ENCODE measurements at regions not wholly inside any gene's neighbourhood (a gene's known extent, or its start where the extent isn't known, plus 50 kb on each side); places are given as distances from the start of the nearest gene placed in this dataset.
"Not testable (repeated sequence)": the region's sequence is repeated elsewhere in the genome, so short reads cannot be mapped to it uniquely, and the experiment has no call there.

DNA sequence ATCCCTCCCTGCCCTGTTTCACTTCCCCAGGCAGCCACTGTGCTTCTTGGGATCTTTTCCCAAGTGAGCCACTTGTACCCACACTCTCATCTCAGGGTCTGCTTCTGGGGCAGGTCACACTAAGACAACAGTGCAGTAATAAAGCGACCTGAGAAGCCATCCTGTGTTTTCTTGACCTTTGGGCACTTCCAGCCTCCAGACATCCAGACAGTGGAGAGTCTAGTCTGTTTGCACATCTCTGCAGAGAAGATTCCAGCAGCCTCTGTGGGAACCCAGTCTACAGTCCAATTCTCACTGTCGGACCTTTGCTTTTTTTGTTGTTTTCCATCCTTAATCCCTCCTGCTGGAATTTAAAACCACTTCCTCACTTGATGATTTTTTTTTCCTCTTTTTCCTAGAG is 50.3 kb upstream of the ATP6AP2 start:
- FAIRE-seq: no peak

- no peak for FAIRE-seq
These were observed 53.2 kb upstream of the ATP6AP2 start for GRCh38 chrX:40527543-40527942.

GRCh38 chrX:40526412-40526811 is 54.4 kb upstream of the ATP6AP2 start:
- FAIRE-seq: no peak

GRCh38 chrX:40525901-40526300 is 54.9 kb upstream of the ATP6AP2 start:
- FAIRE-seq: not testable (repeated sequence)

DNA sequence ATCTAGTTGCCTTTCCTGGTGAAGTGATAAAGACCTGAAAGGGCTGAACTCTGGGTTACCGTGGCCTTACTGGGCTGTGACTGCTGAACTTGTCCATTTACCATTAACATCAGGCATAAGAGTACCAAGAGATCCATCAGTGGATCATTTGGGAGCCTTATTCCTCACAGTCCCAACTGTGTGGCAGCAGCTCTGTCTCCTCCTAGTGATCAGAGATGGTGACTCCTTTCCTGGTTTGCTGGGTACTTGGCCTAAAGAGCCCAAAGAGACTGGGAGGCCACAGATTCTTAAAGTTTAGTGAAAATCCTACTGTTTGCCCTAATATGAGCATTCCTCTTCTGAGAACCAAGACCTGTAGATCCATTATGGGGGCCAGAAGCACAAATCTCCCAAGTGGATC is 56.3 kb upstream of the ATP6AP2 start:
- no peak for FAIRE-seq

GRCh38 chrX:40523852-40524251 is 56.9 kb upstream of the ATP6AP2 start:
- no peak for FAIRE-seq

DNA sequence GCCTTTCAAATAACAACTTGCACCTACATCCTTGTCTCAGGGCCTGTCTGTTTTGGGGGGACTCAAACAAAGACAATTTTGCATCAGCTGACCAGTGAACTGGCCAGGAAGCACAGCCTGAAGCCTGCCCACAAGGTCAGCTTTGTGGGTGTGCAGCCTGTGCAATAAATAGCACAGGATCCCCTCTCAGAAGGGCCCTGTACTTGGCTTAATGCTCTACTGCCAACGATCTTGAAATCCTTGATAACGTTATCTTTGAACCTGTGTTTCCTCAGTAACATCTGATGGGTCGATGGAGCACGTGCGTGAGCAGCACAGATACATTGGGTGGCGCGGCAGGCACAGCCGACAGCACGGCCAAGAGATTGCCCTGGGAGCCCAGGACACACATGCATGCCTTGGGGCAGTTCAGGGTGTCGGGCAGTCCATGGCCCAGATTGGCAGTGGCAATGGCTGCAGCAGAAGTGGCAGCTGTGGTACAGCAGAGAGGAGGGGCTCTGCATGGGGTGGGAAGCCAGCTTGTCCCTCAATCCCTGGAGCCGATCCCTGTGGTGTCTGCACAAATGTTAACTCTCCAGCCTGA is 58.8 kb upstream of the ATP6AP2 start:
- no peak for FAIRE-seq

- no peak for FAIRE-seq
These were observed 66.4 kb upstream of the ATP6AP2 start for GRCh38 chrX:40514376-40514775.

GRCh38 chrX:40513835-40514234 is 66.9 kb upstream of the ATP6AP2 start:
- FAIRE-seq: no peak

DNA sequence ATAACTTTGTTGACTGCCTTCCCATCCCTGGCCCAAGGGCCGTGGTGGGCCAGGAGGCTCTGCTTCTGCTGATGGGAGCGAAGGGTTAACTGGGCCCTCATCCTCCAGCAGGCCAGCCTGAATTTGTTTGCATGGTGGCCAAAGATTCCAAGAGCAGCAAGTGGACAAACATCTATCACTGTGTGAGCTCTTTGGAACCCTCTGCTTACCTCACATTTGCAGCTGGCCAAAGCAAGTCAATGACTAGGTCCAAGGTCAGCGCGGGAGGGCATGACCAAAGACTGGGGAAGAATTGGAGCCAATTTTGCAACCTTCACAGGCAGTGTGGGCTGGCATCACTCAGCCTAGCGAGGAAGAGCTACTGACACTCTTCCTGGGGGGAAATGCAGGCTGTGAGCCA is 67.8 kb upstream of the ATP6AP2 start:
- no peak for FAIRE-seq

- no peak for FAIRE-seq
These were observed 69.5 kb upstream of the ATP6AP2 start for GRCh38 chrX:40511258-40511657.

DNA sequence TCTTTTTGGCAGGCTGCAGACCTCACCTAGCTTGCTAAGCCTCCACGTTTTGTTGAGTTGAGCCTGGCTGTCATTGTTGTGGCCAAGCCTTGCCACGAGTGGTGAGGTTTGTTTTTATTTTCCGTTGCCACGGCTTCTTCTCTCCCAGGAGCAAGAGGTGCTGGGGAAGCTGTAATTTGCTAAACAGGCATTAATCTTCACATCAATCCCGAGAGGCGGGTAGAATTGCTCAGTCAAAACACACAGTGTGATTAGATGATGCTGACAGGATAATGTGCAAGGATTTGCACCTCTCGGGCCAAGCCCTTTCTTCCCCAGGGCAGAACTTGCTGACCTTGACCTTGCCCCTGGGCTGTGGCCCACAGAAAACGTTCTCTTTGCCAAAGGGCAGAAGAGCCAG is 72.2 kb upstream of the ATP6AP2 start:
- FAIRE-seq: no peak

- FAIRE-seq: no peak
These were observed 74.4 kb upstream of the ATP6AP2 start for GRCh38 chrX:40506201-40506985.

- FAIRE-seq: no peak
These were observed 75.8 kb upstream of the ATP6AP2 start for GRCh38 chrX:40504801-40505605.

DNA sequence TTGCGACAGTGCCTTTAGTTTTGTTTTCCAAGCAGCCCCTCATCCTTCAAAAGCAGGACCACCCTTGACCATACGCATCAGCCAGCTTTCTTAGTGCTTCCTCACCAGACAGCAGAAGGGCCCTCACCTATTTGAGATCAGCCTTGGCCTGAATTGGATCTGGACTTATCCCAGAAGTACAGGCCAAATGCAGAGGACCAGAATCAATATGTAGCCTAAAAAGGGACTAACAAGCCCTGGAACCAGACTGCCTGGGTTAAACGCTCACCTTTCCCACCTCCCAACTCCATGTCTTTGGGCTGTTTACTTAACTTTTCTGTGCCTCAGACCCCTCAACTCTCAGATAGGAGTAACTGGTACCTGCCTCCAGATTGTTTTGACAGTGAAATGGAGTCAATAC is 77.7 kb upstream of the ATP6AP2 start:
- no peak for FAIRE-seq

DNA sequence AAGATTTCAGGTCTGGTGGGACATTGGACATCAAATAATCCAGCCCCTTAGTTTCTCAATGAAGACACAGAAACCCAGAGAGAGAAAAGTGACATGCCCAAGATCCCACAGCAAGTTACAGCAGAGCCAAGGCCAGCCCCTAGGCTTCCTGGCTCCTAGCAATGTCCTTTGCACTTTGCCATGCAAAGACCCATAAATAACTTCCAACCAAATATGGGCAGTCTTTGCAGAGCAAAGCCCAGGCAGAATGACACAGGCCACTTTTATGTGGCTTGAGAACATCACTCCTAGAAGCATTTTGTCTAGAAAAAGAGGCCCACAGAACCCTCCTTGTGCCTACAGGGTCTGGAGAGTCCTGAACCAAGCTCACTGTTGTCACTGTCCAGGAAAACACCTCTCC is 78.1 kb upstream of the ATP6AP2 start:
- no peak for FAIRE-seq

GRCh38 chrX:40501164-40501855 is 79.5 kb upstream of the ATP6AP2 start:
- no peak for FAIRE-seq

GRCh38 chrX:40496728-40497127 is 84.0 kb upstream of the ATP6AP2 start:
- no peak for FAIRE-seq

DNA sequence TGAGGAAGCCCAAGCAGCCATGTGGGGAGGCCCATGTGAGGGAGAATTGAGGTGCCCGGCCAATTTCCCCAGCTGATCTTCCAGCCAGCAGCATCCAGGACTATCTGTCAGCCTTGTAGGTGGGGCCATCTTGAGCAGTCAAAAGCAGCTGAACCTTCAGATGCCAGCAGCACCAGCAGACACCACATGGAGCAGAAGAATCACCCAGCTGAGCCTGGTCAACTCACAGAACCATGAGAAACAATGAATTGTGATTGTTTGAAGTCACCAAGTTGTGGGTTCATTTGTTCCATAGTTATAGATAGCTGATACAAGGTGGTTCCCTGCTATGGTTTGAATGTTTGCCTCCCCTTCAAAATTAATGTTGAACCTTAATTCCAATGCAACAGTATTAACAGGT is 85.1 kb upstream of the ATP6AP2 start:
- no peak for FAIRE-seq

DNA sequence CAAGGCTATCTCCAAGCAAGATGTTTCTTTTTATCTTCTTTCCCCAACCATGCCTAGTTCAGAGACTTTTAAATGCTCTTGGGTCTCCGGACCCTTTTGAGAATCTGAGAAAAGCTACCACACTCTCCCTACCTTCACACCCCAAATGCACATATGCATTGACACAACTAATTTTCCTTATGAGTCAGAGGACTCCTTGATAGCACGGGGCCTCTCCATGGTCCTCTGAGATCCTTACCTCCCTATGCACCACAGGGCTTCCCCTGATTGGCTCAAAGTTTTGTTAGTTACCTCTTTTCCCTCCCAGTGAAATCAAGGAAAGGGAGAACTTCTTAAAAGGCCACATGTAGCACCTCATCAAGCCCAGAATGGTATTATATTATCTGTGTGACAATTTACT is 86.8 kb upstream of the ATP6AP2 start:
- no peak for FAIRE-seq

DNA sequence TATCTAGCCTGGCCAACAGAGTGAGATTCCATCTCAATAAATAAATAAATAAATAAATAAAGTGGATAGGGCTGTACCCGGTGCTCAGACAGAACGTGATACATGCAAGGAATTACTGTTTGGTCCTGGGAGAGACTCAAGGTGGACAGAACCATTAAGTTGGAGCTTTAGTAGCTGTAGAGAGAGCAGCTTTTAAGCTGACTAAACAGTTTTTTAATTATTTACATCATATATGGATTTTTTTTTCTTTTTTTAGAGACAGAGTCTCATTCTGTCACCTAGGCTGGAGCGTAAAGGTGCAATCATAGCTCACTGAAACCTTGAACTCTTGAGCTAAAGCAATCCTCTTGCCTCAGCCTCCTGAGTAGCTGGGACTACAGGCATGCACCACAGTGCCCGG is 92.5 kb upstream of the ATP6AP2 start:
- FAIRE-seq: no peak

DNA sequence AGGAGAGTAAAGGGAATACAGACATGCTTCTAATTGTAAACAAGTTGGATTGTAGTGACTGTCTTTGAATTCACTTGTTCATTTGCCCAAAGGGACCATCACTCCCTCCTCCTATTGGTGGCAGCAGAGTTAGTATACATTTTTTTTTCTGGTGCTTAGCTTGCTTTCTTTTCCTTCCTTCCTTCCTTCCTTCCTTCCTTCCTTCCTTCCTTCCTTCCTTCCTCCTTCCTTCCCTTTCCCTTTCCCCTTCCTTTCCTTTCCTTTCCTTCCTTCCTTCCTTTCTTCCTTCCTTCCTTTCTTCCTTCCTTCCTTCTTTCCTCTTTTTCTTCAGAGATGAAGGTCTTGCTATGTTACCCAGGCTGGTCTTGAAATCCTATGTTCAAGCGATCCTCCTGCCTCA is 94.8 kb upstream of the ATP6AP2 start:
- FAIRE-seq: no peak

DNA sequence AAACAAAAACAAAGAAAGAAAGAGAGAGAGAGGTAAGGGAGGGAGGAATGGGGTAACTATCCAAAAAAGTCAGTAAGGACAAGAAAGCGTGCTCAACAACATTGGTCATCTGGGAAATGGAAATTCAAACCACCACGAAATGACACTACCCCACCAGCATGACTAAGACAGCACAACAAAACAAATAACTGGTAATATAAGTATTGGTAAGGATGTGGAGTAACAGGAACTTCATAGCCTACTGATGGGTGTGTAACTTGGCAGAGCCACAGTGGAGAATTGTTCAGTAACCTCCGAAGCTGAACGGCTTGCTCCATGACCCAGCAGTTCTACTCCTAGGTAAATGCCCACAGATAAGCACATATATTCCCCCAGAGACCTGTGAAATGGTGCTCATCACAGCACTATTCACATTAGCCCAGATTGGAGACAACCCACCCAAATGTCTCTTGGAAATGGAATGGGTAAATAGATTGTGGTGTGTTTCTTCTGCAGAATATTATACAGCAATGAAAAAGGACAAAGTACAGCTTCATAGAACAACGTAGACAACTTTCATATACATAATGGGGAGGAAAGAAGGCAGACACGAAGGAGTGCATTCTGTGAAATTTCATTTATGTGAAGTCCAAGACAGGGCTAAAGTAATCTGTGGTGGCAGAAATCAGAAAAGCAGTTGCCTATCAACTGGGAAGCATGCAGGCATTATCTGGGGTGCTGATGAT is 95.5 kb upstream of the ATP6AP2 start:
- peak; percentile 91 for FAIRE-seq

All from islet of Langerhans (tissue), 1 donor.